HG03280 (cell line): ENCODE measurements at regions not wholly inside any gene's neighbourhood (a gene's known extent, or its start where the extent isn't known, plus 50 kb on each side); places are given as distances from the start of the nearest gene placed in this dataset.
"Not testable (repeated sequence)": the region's sequence is repeated elsewhere in the genome, so short reads cannot be mapped to it uniquely, and the experiment has no call there.

Experiments used
- ATAC-seq: cut with Tn5 transposase; IDR thresholded peaks from one replicate; pipeline ENCODE4 v1.9.1; 2021; ENCODE audit warnings: mild to moderate bottlenecking, moderate library complexity; ENCODE audit not compliant: unreplicated experiment

- no peak for ATAC-seq
Measured at GRCh38 chr5:71771191-71771590, 52.1 kb downstream of the CARTPT start.

- no peak for ATAC-seq
Measured at GRCh38 chr5:71778678-71779276, 59.7 kb downstream of the CARTPT start.

- ATAC-seq = no peak
Measured at GRCh38 chr5:71780597-71780996, 61.5 kb downstream of the CARTPT start.

GRCh38 chr5:71782393-71782770, 63.3 kb downstream of the CARTPT start:
- ATAC-seq = peak; percentile 21

GRCh38 chr5:71782771-71783770, 64.0 kb downstream of the CARTPT start:
- ATAC-seq = peak; percentile 96

GRCh38 chr5:71783891-71784290, 64.8 kb downstream of the CARTPT start:
- ATAC-seq = no peak

- ATAC-seq = no peak
Measured at GRCh38 chr5:71786337-71787055, 67.4 kb downstream of the CARTPT start.

GRCh38 chr5:71788794-71789193, 69.7 kb downstream of the CARTPT start:
- no peak for ATAC-seq

- ATAC-seq = no peak
Measured at GRCh38 chr5:71789746-71790145, 70.7 kb downstream of the CARTPT start.

- ATAC-seq = no peak
Measured at GRCh38 chr5:71790433-71790832, 71.4 kb downstream of the CARTPT start.

- ATAC-seq = not testable (repeated sequence)
Measured at GRCh38 chr5:71792041-71792440, 73.0 kb downstream of the CARTPT start.

GRCh38 chr5:71794061-71794695, 75.1 kb downstream of the CARTPT start:
- ATAC-seq = no peak

- ATAC-seq = no peak
Measured at GRCh38 chr5:71802673-71803072, 83.6 kb downstream of the CARTPT start.

- ATAC-seq = no peak
Measured at GRCh38 chr5:71806711-71807110, 87.6 kb downstream of the CARTPT start.

GRCh38 chr5:71807909-71808308, 88.8 kb downstream of the CARTPT start:
- no peak for ATAC-seq

GRCh38 chr5:71809446-71809845, 90.4 kb downstream of the CARTPT start:
- no peak for ATAC-seq

- ATAC-seq = no peak
Measured at GRCh38 chr5:71810023-71810422, 90.9 kb downstream of the CARTPT start.

- no peak for ATAC-seq
Measured at GRCh38 chr5:71810471-71811195, 91.6 kb downstream of the CARTPT start.

GRCh38 chr5:71811779-71812178, 92.7 kb downstream of the CARTPT start:
- no peak for ATAC-seq

- ATAC-seq = no peak
Measured at GRCh38 chr5:71816307-71816706, 97.2 kb downstream of the CARTPT start.
